ENCODE measurements at regions not wholly inside any gene's neighbourhood (a gene's known extent, or its start where the extent isn't known, plus 50 kb on each side); places are given as distances from the start of the nearest gene placed in this dataset.

- H3K27ac ChIP-seq, result no peak overlapping the region
- no peak for TF ChIP-seq CTCF (IDR thresholded peaks at IDR 0.05)
- TF ChIP-seq ZFX (IDR thresholded peaks at IDR 0.05; ENCODE audit: borderline replicate concordance), result no peak
Measured at GRCh38 chr22:48907591-48907990, 920.1 kb downstream of the BRD1 start.

- no peak overlapping the region for H3K27ac ChIP-seq
- TF ChIP-seq ZFX (IDR thresholded peaks at IDR 0.05; ENCODE audit: borderline replicate concordance), result no peak
- no peak for TF ChIP-seq CTCF (IDR thresholded peaks at IDR 0.05)
Measured at GRCh38 chr22:48906216-48906835, 921.3 kb downstream of the BRD1 start.

- H3K27ac ChIP-seq, result no peak overlapping the region
- TF ChIP-seq ZFX (IDR thresholded peaks at IDR 0.05; ENCODE audit: borderline replicate concordance), result no peak
- TF ChIP-seq CTCF (IDR thresholded peaks at IDR 0.05), result no peak
Measured at GRCh38 chr22:48905206-48905975, 922.3 kb downstream of the BRD1 start.

- TF ChIP-seq ZFX (IDR thresholded peaks at IDR 0.05; ENCODE audit: borderline replicate concordance), result no peak
- no peak for TF ChIP-seq CTCF (IDR thresholded peaks at IDR 0.05)
- no peak overlapping the region for H3K27ac ChIP-seq
Measured at GRCh38 chr22:48902983-48903650, 924.6 kb downstream of the BRD1 start.

GRCh38 chr22:48902001-48902869 lies 925.4 kb downstream of the BRD1 start:
- TF ChIP-seq ZFX (IDR thresholded peaks at IDR 0.05; ENCODE audit: borderline replicate concordance), result no peak
- no peak for TF ChIP-seq CTCF (IDR thresholded peaks at IDR 0.05)
- H3K27ac ChIP-seq, result no peak overlapping the region

GRCh38 chr22:48901324-48901723 lies 926.3 kb downstream of the BRD1 start:
- TF ChIP-seq ZFX (IDR thresholded peaks at IDR 0.05; ENCODE audit: borderline replicate concordance), result no peak
- TF ChIP-seq CTCF (IDR thresholded peaks at IDR 0.05), result no peak
- no peak overlapping the region for H3K27ac ChIP-seq
